Left lung (tissue), 4 donors: ENCODE measurements at regions not wholly inside any gene's neighbourhood (a gene's known extent, or its start where the extent isn't known, plus 50 kb on each side); places are given as distances from the start of the nearest gene placed in this dataset.
"Not testable (repeated sequence)": the region's sequence is repeated elsewhere in the genome, so short reads cannot be mapped to it uniquely, and the experiment has no call there.

Experiments
- ATAC-seq: fragments of 200-7000 bp; cut with Tn5 transposase; one replicate; pipeline ENCODE4 v1.9.1; 2020; ENCODE audit warnings: moderate library complexity
- DNase-seq, 4 donors: peaks; one replicate each; pipeline ENCODE4 v3.0.0-alpha.2; 2013 to 2020
- H3K27ac ChIP-seq, 2 donors: fragments of 200-600 bp; sonication (generic) in 1 of 2; one replicate each; pipeline versions ENCODE4 v1.5.0 to v1.8.0; 2020 to 2021
- H3K27me3 ChIP-seq, 2 donors: fragments of 200-600 bp; sonication (generic) in 1 of 2; one replicate each; pipeline versions ENCODE4 v1.5.0 to v1.8.0; 2020 to 2021
- H3K36me3 ChIP-seq, 2 donors: fragments of 200-600 bp; sonication (generic) in 1 of 2; one replicate each; pipeline versions ENCODE4 v1.5.0 to v1.8.0; 2020 to 2021
- H3K4me1 ChIP-seq, 2 donors: fragments of 200-600 bp; one replicate each; pipeline ENCODE4 v1.8.0; 2021
- H3K4me3 ChIP-seq, 2 donors: fragments of 200-600 bp; sonication (generic) in 1 of 2; one replicate each; pipeline versions ENCODE4 v1.5.0 to v1.8.0; 2020 to 2021; ENCODE audit warnings: mild to moderate bottlenecking in 1 of 2
- H3K9me3 ChIP-seq, 2 donors: fragments of 200-600 bp; sonication (generic) in 1 of 2; one replicate each; pipeline versions ENCODE4 v1.5.0 to v1.8.0; 2020 to 2021
- intact Hi-C, 2 donors: fragments of 100-400 bp; cut with DNase I; formaldehyde crosslinking; loops; one replicate each; pipeline versions ENCODE4 v1.11.2 to v1.14.2; 2022
- TF ChIP-seq, protein P1 (sequence below), 2 donors: fragments of 200-600 bp; sonication (generic) in 1 of 2; IDR thresholded peaks; one replicate each; pipeline versions ENCODE4 v1.5.0 to v1.8.0; 2021; ENCODE audit warnings: antibody characterized with exemption in 2 of 2
- donor health status: DM: no; HTN: yes; CAD: no.
- donor health status: DM: no; HTN: no; CAD: no.

DNA sequence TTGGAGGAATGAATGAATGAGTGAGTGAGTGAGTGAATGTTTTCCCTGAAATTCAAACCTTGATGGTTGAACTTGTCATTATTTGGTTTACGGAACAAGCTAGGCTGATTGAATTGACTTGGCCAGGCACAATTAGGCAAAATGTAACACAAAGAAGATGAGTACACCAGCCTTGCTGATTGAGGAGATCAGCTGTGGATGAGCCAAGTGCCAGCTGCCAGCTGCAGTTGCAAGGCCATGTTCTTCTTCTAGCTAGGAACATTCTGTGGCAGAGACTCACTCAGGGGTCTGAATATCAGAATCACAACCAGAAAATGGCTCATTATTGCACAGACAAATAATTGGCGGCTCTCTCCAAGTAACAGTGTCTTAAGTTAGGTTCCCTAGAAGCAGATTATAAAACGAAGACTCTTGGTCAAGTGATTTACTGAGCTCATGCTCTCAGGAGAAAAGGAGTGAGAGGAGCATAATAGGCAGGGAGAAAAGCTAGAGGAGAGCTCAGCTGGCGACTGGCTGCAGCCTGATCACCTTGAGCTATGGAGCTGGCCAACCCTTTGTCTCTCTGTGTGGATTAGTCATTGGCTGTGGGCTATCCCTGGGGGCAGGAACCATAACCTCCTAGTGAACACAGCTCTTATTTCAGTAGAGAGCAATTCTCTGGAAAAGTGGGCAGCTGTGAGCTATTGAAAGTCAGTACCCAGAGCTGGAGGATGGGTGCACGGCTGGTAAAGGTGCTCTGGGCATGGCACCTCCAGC lies 225.3 kb upstream of the SERP2 start:
- Histone ChIP-seq H3K27me3 (no peaks in the 10 kb centered on the region), H3K9me3 (no peaks in the 10 kb centered on the region), H3K4me1 (no peaks in the 10 kb centered on the region), H3K36me3 (no peaks in the 10 kb centered on the region), H3K27ac (no peak overlapping the region), H3K4me3 (no peak overlapping the region)
- no peak for DNase-seq
- intact Hi-C loops: no loop called here
- ATAC-seq: no peak
- TF ChIP-seq, protein P1, sequence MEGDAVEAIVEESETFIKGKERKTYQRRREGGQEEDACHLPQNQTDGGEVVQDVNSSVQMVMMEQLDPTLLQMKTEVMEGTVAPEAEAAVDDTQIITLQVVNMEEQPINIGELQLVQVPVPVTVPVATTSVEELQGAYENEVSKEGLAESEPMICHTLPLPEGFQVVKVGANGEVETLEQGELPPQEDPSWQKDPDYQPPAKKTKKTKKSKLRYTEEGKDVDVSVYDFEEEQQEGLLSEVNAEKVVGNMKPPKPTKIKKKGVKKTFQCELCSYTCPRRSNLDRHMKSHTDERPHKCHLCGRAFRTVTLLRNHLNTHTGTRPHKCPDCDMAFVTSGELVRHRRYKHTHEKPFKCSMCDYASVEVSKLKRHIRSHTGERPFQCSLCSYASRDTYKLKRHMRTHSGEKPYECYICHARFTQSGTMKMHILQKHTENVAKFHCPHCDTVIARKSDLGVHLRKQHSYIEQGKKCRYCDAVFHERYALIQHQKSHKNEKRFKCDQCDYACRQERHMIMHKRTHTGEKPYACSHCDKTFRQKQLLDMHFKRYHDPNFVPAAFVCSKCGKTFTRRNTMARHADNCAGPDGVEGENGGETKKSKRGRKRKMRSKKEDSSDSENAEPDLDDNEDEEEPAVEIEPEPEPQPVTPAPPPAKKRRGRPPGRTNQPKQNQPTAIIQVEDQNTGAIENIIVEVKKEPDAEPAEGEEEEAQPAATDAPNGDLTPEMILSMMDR (IDR thresholded peaks at IDR 0.05): no peak

DNA sequence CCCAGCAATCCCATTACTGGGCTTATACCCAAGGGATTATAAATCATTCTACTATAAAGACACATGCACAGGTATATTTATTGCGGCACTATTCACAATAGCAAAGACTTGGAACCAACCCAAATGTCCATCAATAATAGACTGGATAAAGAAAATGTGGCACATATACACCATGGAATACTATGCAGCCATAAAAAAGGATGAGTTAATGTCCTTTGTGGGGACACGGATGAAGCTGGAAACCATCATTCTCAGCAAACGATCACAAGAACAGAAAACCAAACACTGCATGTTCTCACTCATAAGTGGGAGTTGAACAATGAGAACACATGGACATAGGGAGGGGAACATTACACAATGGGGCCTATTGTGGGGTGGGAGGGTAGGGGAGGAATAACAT lies 224.4 kb upstream of the SERP2 start:
- H3K4me1 ChIP-seq, H3K4me3 ChIP-seq, H3K27ac ChIP-seq, intact Hi-C loops, H3K9me3 ChIP-seq, H3K27me3 ChIP-seq, DNase-seq, H3K36me3 ChIP-seq, ATAC-seq: not testable (repeated sequence)

DNA sequence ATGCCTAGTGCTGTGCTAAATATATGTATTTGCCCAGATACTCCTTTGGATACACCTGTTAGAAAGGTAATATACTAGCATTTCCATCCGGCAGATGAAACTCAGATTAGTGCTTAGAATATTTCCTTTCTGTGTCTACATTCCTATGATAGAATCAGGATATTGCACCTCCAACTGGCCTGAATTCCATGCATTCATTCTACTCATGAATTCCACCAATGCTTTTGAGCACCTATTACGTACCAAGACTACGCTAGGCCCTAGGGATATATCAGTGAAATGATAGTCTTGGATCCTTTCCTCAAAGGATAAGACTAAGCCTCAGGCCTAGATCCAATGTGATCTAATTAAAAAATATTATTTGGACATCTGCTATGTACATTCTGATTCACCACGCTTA lies 223.8 kb upstream of the SERP2 start:
- no peaks in the 10 kb centered on the region for H3K9me3 ChIP-seq
- no peaks in the 10 kb centered on the region for H3K36me3 ChIP-seq
- H3K27ac ChIP-seq: no peak overlapping the region
- H3K27me3 ChIP-seq: no peaks in the 10 kb centered on the region
- intact Hi-C loops: no loop called here
- TF ChIP-seq, protein P1 (IDR thresholded peaks at IDR 0.05): no peak
- no peaks in the 10 kb centered on the region for H3K4me1 ChIP-seq
- no peak overlapping the region for H3K4me3 ChIP-seq
- no peak for DNase-seq
- ATAC-seq: no peak

DNA sequence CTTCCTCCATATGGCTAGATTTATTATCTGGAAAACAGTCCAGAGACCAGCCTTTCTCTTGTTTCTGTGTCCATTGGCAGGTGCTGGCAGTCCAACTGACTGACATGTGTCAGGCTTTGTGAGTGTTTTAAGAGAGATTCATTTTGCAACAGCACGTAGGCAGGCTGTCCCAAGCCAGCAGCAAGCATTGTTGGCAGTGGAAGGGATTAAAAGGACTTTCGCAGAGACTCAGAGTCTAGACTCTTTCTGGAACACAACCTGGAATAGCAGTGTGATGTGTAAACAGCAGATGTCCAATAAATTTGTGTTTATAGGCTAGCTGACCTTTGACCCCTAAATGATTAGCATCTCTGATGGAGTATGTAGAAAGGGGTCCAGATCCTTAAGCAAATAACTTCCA lies 222.2 kb upstream of the SERP2 start:
- no peaks in the 10 kb centered on the region for H3K9me3 ChIP-seq
- intact Hi-C loops: no loop called here
- H3K36me3 ChIP-seq: no peaks in the 10 kb centered on the region
- no peaks in the 10 kb centered on the region for H3K27me3 ChIP-seq
- no peak overlapping the region for H3K27ac ChIP-seq
- ATAC-seq (no peak), DNase-seq (no peak)
- no peak overlapping the region for H3K4me3 ChIP-seq
- TF ChIP-seq, protein P1 (IDR thresholded peaks at IDR 0.05): no peak
- H3K4me1 ChIP-seq: no peaks in the 10 kb centered on the region

DNA sequence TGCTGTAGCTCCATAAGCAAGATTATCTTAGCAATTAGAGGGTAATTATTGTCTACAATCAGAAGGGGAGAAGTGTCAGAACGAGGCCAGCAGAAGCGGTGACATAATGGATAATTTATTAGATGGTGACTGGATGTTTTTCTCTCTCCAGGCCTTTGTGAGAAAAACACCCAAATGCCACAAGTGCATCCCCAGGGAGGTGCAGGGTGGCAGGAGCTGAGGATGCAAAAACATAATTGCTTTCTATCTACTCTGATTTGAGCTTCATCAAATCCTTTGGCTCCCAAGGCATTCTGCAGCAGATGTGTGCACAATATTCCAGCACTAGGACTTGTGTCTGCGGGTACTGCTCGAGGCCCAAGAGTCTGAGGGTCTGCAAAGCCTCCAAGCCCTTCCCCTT lies 220.1 kb upstream of the SERP2 start:
- H3K9me3 ChIP-seq: no peaks in the 10 kb centered on the region
- DNase-seq (no peak), ATAC-seq (no peak)
- intact Hi-C loops: no loop called here
- H3K36me3 ChIP-seq: no peaks in the 10 kb centered on the region
- TF ChIP-seq, protein P1 (IDR thresholded peaks at IDR 0.05): no peak
- H3K27me3 ChIP-seq: no peaks in the 10 kb centered on the region
- H3K4me3 ChIP-seq: no peak overlapping the region
- no peaks in the 10 kb centered on the region for H3K4me1 ChIP-seq
- H3K27ac ChIP-seq: no peak overlapping the region
